GM18951 (cell line): ENCODE measurements at regions not wholly inside any gene's neighbourhood (a gene's known extent, or its start where the extent isn't known, plus 50 kb on each side); places are given as distances from the start of the nearest gene placed in this dataset.
"Not testable (repeated sequence)": the region's sequence is repeated elsewhere in the genome, so short reads cannot be mapped to it uniquely, and the experiment has no call there.

ENCODE experiments used
- POLR2A ChIP-seq: IDR thresholded peaks from 4 replicates; pipeline ENCODE4 v1.6.1; 2011; ENCODE audit warnings: mild to moderate bottlenecking; ENCODE audit not compliant: insufficient read length, insufficient read depth; ENCODE audit errors: extremely low read depth
- in situ Hi-C: fragments of 300-500 bp; cut with MboI; formaldehyde crosslinking; loops from one replicate; pipeline ENCODE4 v1.12.0; 2022; ENCODE audit warnings: low sequenced_read_pairs, mixed read lengths, inconsistent platforms; ENCODE audit not compliant: unreplicated experiment

- in situ Hi-C loops, result no loop called here
- TF ChIP-seq POLR2A, result no peak
Observed at GRCh38 chr7:12990440-12990839, 303.0 kb downstream of the ARL4A start.

- in situ Hi-C loops, result no loop called here
- no peak for TF ChIP-seq POLR2A
Observed at GRCh38 chr7:12993025-12993424, 305.6 kb downstream of the ARL4A start.

- no peak for TF ChIP-seq POLR2A
- in situ Hi-C loops, result no loop called here
Observed at GRCh38 chr7:12995912-12996469, 308.6 kb downstream of the ARL4A start.

- in situ Hi-C loops, result no loop called here
- TF ChIP-seq POLR2A, result no peak
Observed at GRCh38 chr7:13007331-13007730, 319.9 kb downstream of the ARL4A start.

- TF ChIP-seq POLR2A, result no peak
- in situ Hi-C loops, result no loop called here
Observed at GRCh38 chr7:13009517-13009916, 322.1 kb downstream of the ARL4A start.

- no peak for TF ChIP-seq POLR2A
- in situ Hi-C loops, result no loop called here
Observed at GRCh38 chr7:13014011-13014410, 326.6 kb downstream of the ARL4A start.

GRCh38 chr7:13016036-13016581, 328.7 kb downstream of the ARL4A start:
- no peak for TF ChIP-seq POLR2A

GRCh38 chr7:13016592-13017332, 329.3 kb downstream of the ARL4A start:
- TF ChIP-seq POLR2A, result no peak
- in situ Hi-C loops, result no loop called here

More at GRCh38 chr7:13016036-13016581, 328.7 kb downstream of the ARL4A start:
- in situ Hi-C loops, result no loop called here

GRCh38 chr7:13017333-13017857, 330.0 kb downstream of the ARL4A start:
- no peak for TF ChIP-seq POLR2A
- in situ Hi-C loops, result no loop called here

GRCh38 chr7:13017881-13018280, 330.4 kb downstream of the ARL4A start:
- in situ Hi-C loops, result no loop called here
- no peak for TF ChIP-seq POLR2A

GRCh38 chr7:13021566-13022300, 334.3 kb downstream of the ARL4A start:
- no peak for TF ChIP-seq POLR2A
- in situ Hi-C loops, result no loop called here

- no peak for TF ChIP-seq POLR2A
- in situ Hi-C loops, result no loop called here
Observed at GRCh38 chr7:13024121-13024674, 336.8 kb downstream of the ARL4A start.

GRCh38 chr7:13025043-13025442, 337.6 kb downstream of the ARL4A start:
- in situ Hi-C loops, result not testable (repeated sequence)
